CD4-positive, CD25-positive, alpha-beta regulatory T cell (primary cell): ENCODE measurements at regions not wholly inside any gene's neighbourhood (a gene's known extent, or its start where the extent isn't known, plus 50 kb on each side); places are given as distances from the start of the nearest gene placed in this dataset.

Experiments
- ATAC-seq, 2 donors: fragments of 150-1000 bp; cut with Tn5 transposase; one replicate each; pipeline ENCODE4 v1.10.0; 2021; ENCODE audit warnings: low read depth in 2 of 2, moderate number of reproducible peaks in 2 of 2, moderate library complexity in 1 of 2
- DNase-seq, 3 donors: peaks; one replicate each; pipeline versions ENCODE4 v3.0.0 to v3.0.0-alpha.2; 2012 to 2022; ENCODE audit warnings: mixed read lengths in 1 of 3
- H3K27ac ChIP-seq: one replicate; pipeline ENCODE4 v1.7.0; 2013; ENCODE audit warnings: mild to moderate bottlenecking, low read length; ENCODE audit not compliant: insufficient read depth, poor library complexity, severe bottlenecking
- H3K27me3 ChIP-seq: one replicate; pipeline ENCODE4 v1.7.0; 2013; ENCODE audit warnings: low read length; ENCODE audit not compliant: control insufficient read depth, insufficient read depth
- H3K36me3 ChIP-seq: one replicate; pipeline ENCODE4 v1.7.0; 2013; ENCODE audit warnings: mild to moderate bottlenecking, low read length, moderate library complexity; ENCODE audit not compliant: control insufficient read depth, insufficient read depth
- H3K4me1 ChIP-seq: 2 replicates; pipeline ENCODE4 v1.7.0; 2013; ENCODE audit warnings: mild to moderate bottlenecking, low read length; ENCODE audit not compliant: insufficient read depth, control insufficient read depth, poor library complexity, severe bottlenecking
- H3K4me3 ChIP-seq: one replicate; pipeline ENCODE4 v1.7.0; 2013; ENCODE audit warnings: low read depth, mild to moderate bottlenecking, low read length, moderate library complexity
- H3K9me3 ChIP-seq, 2 experiments: 1 replicate in 1 of 2; 2 replicates in 1 of 2; pipeline ENCODE4 v1.7.0; 2013; ENCODE audit warnings: low read length in 2 of 2, mild to moderate bottlenecking in 1 of 2, moderate library complexity in 1 of 2; ENCODE audit not compliant: control insufficient read depth in 2 of 2
- H3K27ac Mint-ChIP-seq, 3 donors: one replicate each; pipeline ENCODE4 v1.8.0; 2020 to 2022; ENCODE audit warnings: mild to moderate bottlenecking in 3 of 3, mixed read lengths in 3 of 3, moderate library complexity in 2 of 3
- H3K27me3 Mint-ChIP-seq: one replicate; pipeline ENCODE4 v1.8.0; 2022; ENCODE audit warnings: mild to moderate bottlenecking, mixed read lengths
- H3K36me3 Mint-ChIP-seq: one replicate; pipeline ENCODE4 v1.8.0; 2020; ENCODE audit warnings: mixed read lengths
- H3K4me1 Mint-ChIP-seq, 4 donors: one replicate each; pipeline ENCODE4 v1.8.0; 2020 to 2022; ENCODE audit warnings: mixed read lengths in 4 of 4, mild to moderate bottlenecking in 1 of 4
- H3K4me3 Mint-ChIP-seq, 4 donors: one replicate each; pipeline ENCODE4 v1.8.0; 2020 to 2022; ENCODE audit warnings: mild to moderate bottlenecking in 4 of 4, mixed read lengths in 4 of 4, moderate library complexity in 3 of 4
- H3K9me3 Mint-ChIP-seq, 7 donors: one replicate each; pipeline ENCODE4 v1.8.0; 2020 to 2022; ENCODE audit warnings: mixed read lengths in 7 of 7, mild to moderate bottlenecking in 3 of 7, moderate library complexity in 2 of 7

GRCh38 chr2:15845294-15845693 lies 95.1 kb upstream of the MYCN start:
- no peak overlapping the region for H3K4me3 ChIP-seq
- Mint-ChIP-seq H3K27me3 (no peaks in the 10 kb centered on the region), H3K9me3 (peaks cover 0 to 6% (median 0%) of the 10 kb centered on the region in 7 donors), H3K36me3 (no peaks in the 10 kb centered on the region), H3K4me1 (peaks cover 0 to 2% (median 0%) of the 10 kb centered on the region in 4 donors), H3K27ac (no peak overlapping the region), H3K4me3 (no peak overlapping the region)
- ATAC-seq (no peak), DNase-seq (no peak)
- no peak overlapping the region for H3K27ac ChIP-seq
- no peaks in the 10 kb centered on the region for H3K4me1 ChIP-seq
- no peaks in the 10 kb centered on the region for H3K9me3 ChIP-seq
- H3K36me3 ChIP-seq, result no peaks in the 10 kb centered on the region
- no peaks in the 10 kb centered on the region for H3K27me3 ChIP-seq

DNA sequence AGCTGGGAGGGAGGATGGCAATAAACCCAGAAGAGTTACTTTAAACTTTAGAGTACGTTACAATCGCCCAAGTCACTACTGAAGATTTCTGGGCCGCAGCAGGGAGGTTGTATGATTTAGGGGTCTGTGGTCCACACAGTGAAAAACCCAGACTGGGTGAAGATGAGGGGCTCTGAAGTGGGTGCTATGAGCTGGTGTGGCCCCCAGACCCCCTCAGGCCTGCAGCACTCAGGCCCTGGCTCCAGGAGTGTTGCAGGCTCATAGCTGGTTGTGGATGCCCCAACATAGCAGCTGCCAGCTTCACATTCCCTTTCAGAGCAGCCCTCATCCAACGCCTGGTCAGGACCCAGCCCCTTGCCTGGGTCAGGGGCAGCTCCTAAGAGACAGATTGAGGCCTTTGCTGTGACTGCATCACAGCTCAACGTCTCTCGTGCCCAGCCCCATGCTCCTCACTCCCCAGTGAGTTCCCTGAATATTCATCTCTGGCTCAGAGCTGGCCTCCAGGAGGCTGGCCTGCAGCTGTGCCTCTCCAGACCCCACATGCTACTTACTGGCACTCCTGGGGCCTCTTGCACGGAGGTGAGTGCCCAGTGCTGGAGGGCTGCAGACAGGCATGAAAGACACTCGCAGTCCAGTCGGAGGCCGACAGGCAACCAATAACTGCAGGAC lies 94.5 kb upstream of the MYCN start:
- no peak overlapping the region for H3K4me3 Mint-ChIP-seq
- no peak overlapping the region for H3K27ac Mint-ChIP-seq
- no peaks in the 10 kb centered on the region for H3K27me3 Mint-ChIP-seq
- H3K4me1 Mint-ChIP-seq, result peaks cover 0 to 2% (median 0%) of the 10 kb centered on the region in 4 donors
- ATAC-seq, result no peak
- no peaks in the 10 kb centered on the region for H3K4me1 ChIP-seq
- no peaks in the 10 kb centered on the region for H3K9me3 ChIP-seq
- no peak for DNase-seq
- no peak overlapping the region for H3K4me3 ChIP-seq
- peaks cover 0 to 6% (median 0%) of the 10 kb centered on the region in 7 donors for H3K9me3 Mint-ChIP-seq
- no peak overlapping the region for H3K27ac ChIP-seq
- H3K27me3 ChIP-seq, result no peaks in the 10 kb centered on the region
- no peaks in the 10 kb centered on the region for H3K36me3 ChIP-seq
- H3K36me3 Mint-ChIP-seq, result no peaks in the 10 kb centered on the region

GRCh38 chr2:15846626-15847025 lies 93.7 kb upstream of the MYCN start:
- peaks cover 0 to 6% (median 0%) of the 10 kb centered on the region in 7 donors for H3K9me3 Mint-ChIP-seq
- H3K27me3 Mint-ChIP-seq, result no peaks in the 10 kb centered on the region
- no peaks in the 10 kb centered on the region for H3K36me3 ChIP-seq
- H3K4me3 ChIP-seq, result no peak overlapping the region
- no peak overlapping the region for H3K27ac ChIP-seq
- H3K4me3 Mint-ChIP-seq, result no peak overlapping the region
- ATAC-seq, result no peak
- H3K4me1 ChIP-seq, result no peaks in the 10 kb centered on the region
- no peak for DNase-seq
- peaks cover 0 to 2% (median 0%) of the 10 kb centered on the region in 4 donors for H3K4me1 Mint-ChIP-seq
- H3K36me3 Mint-ChIP-seq, result no peaks in the 10 kb centered on the region
- no peak overlapping the region for H3K27ac Mint-ChIP-seq
- no peaks in the 10 kb centered on the region for H3K9me3 ChIP-seq
- H3K27me3 ChIP-seq, result no peaks in the 10 kb centered on the region

DNA sequence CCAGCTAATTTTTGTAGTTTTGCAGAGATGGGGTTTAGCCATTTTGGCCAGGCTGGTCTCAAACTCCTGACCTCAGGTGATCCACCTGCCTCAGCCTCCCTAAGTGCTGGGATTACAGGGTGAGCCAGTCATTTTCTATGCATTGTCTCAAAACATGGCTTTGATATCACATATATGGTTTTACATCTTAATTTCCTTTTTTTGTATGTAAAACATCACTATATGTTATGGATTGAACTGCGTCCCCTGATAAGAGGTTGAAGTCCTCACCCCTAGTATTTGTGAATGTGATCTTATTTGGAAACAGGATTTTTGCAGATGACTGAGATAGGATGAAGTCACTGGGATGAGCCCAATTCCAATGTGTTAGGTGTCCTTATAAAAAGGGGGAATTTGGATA lies 89.8 kb upstream of the MYCN start:
- Mint-ChIP-seq H3K27me3 (no peaks in the 10 kb centered on the region), H3K9me3 (peaks cover 0 to 6% (median 0%) of the 10 kb centered on the region in 7 donors), H3K36me3 (no peaks in the 10 kb centered on the region), H3K4me1 (peaks cover 0 to under 1% (median 0%) of the 10 kb centered on the region in 4 donors), H3K4me3 (no peak overlapping the region), H3K27ac (no peak overlapping the region)
- Histone ChIP-seq H3K27me3 (no peaks in the 10 kb centered on the region), H3K36me3 (no peaks in the 10 kb centered on the region), H3K9me3 (no peaks in the 10 kb centered on the region), H3K4me1 (no peaks in the 10 kb centered on the region), H3K4me3 (no peak overlapping the region), H3K27ac (no peak overlapping the region)
- no peak for ATAC-seq
- DNase-seq, result no peak

GRCh38 chr2:15851076-15851693 lies 89.2 kb upstream of the MYCN start:
- Histone ChIP-seq H3K36me3 (no peaks in the 10 kb centered on the region), H3K27ac (no peak overlapping the region), H3K9me3 (no peaks in the 10 kb centered on the region), H3K4me1 (no peaks in the 10 kb centered on the region), H3K4me3 (no peak overlapping the region), H3K27me3 (no peaks in the 10 kb centered on the region)
- no peaks in the 10 kb centered on the region for H3K27me3 Mint-ChIP-seq
- H3K36me3 Mint-ChIP-seq, result no peaks in the 10 kb centered on the region
- H3K4me3 Mint-ChIP-seq, result no peak overlapping the region
- H3K27ac Mint-ChIP-seq, result no peak overlapping the region
- ATAC-seq (no peak), DNase-seq (no peak)
- H3K9me3 Mint-ChIP-seq, result peaks cover 0 to 6% (median 0%) of the 10 kb centered on the region in 7 donors
- H3K4me1 Mint-ChIP-seq, result no peaks in the 10 kb centered on the region

GRCh38 chr2:15852811-15853210 lies 87.5 kb upstream of the MYCN start:
- Mint-ChIP-seq H3K9me3 (peaks cover 0 to 5% (median 0%) of the 10 kb centered on the region in 7 donors), H3K27me3 (no peaks in the 10 kb centered on the region), H3K4me1 (no peaks in the 10 kb centered on the region), H3K4me3 (no peak overlapping the region), H3K36me3 (no peaks in the 10 kb centered on the region), H3K27ac (no peak overlapping the region)
- H3K4me1 ChIP-seq, result no peaks in the 10 kb centered on the region
- no peak overlapping the region for H3K4me3 ChIP-seq
- no peak overlapping the region for H3K27ac ChIP-seq
- H3K9me3 ChIP-seq, result no peaks in the 10 kb centered on the region
- DNase-seq, result no peak
- no peak for ATAC-seq
- no peaks in the 10 kb centered on the region for H3K36me3 ChIP-seq
- peaks cover 2% of the 10 kb centered on the region for H3K27me3 ChIP-seq

DNA sequence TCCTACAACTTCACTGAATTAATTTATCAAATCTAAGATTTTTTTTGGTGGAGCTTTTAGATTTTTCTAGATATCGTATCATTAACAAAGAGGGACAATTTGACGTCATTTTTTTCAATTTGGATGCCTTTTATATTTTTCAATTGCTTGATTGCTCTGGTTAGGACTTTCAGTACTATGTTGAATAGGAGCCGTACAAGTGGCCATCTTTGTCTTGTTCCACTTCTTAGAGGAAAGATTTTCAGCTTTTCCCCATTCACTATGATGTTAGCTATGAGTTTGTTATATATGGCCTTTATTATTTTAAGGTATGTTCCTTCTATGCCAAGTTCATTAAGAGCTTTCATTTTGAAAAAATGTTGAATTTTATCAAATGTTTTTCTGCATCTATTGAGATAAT lies 86.4 kb upstream of the MYCN start:
- Histone ChIP-seq H3K9me3 (no peaks in the 10 kb centered on the region), H3K27me3 (peaks cover 2% of the 10 kb centered on the region), H3K4me3 (no peak overlapping the region), H3K4me1 (no peaks in the 10 kb centered on the region), H3K27ac (no peak overlapping the region), H3K36me3 (no peaks in the 10 kb centered on the region)
- Mint-ChIP-seq H3K27ac (no peak overlapping the region), H3K4me3 (no peak overlapping the region), H3K36me3 (no peaks in the 10 kb centered on the region), H3K27me3 (no peaks in the 10 kb centered on the region), H3K4me1 (no peaks in the 10 kb centered on the region), H3K9me3 (peaks cover 0 to 5% (median 0%) of the 10 kb centered on the region in 7 donors)
- ATAC-seq (no peak), DNase-seq (no peak)

DNA sequence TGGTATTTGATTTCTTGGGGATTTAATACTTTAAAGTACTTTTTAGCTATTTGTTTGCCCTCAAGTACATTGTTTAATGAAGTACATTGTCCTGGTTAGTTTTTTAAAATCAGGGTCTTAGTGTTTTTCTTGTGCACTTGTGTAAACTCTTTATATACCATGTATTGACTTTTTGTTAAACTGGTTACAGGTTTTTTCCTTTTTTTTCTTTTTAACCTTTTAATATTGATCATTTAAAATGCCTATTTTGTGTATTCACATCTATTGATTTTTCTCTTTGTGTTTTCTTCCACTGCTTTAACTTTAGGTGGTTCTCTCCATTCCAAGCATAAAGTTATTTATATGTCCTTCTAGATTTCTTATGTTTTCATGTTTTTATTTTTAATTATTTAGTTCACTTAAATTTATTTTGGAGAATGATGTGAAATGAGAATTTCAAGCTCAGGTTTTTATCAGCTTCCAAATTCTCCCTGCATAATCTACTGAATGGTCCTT lies 84.5 kb upstream of the MYCN start:
- no peak overlapping the region for H3K27ac Mint-ChIP-seq

More for the DNA sequence above, 84.5 kb upstream of the MYCN start:
- H3K27me3 Mint-ChIP-seq, result no peaks in the 10 kb centered on the region
- ATAC-seq, result no peak
- no peaks in the 10 kb centered on the region for H3K4me1 Mint-ChIP-seq
- DNase-seq, result no peak
- no peak overlapping the region for H3K4me3 ChIP-seq
- no peak overlapping the region for H3K4me3 Mint-ChIP-seq
- H3K9me3 Mint-ChIP-seq, result peaks cover 0 to 2% (median 0%) of the 10 kb centered on the region in 7 donors
- H3K36me3 ChIP-seq, result no peaks in the 10 kb centered on the region
- no peaks in the 10 kb centered on the region for H3K36me3 Mint-ChIP-seq
- no peaks in the 10 kb centered on the region for H3K9me3 ChIP-seq
- no peak overlapping the region for H3K27ac ChIP-seq
- peaks cover 2% of the 10 kb centered on the region for H3K27me3 ChIP-seq
- no peaks in the 10 kb centered on the region for H3K4me1 ChIP-seq
